Prostate gland (tissue), 2 donors: ENCODE measurements at regions not wholly inside any gene's neighbourhood (a gene's known extent, or its start where the extent isn't known, plus 50 kb on each side); places are given as distances from the start of the nearest gene placed in this dataset.

Experiments
- DNase-seq: peaks from one replicate; pipeline ENCODE4 v3.0.0-alpha.2; 2019; ENCODE audit warnings: low spot score
- H3K27ac ChIP-seq, 2 donors: fragments of 200-600 bp; sonication (generic); 2 replicates each; pipeline ENCODE4 v1.5.1; 2017 to 2019
- H3K27me3 ChIP-seq: fragments of 200-600 bp; sonication (generic); replicated peaks from 2 replicates; pipeline ENCODE4 v1.5.1; 2019; ENCODE audit not compliant: insufficient read depth
- H3K36me3 ChIP-seq, 2 donors: fragments of 200-600 bp; sonication (generic); 1 replicate in 1 of 2; 2 replicates in 1 of 2; pipeline versions ENCODE4 v1.5.1 to v1.8.1; 2017 to 2019
- H3K4me1 ChIP-seq: fragments of 200-600 bp; sonication (generic); replicated peaks from 2 replicates; pipeline ENCODE4 v1.5.1; 2019
- H3K4me3 ChIP-seq, 2 donors: fragments of 200-600 bp; sonication (generic); 2 replicates each; pipeline ENCODE4 v1.5.1; 2017 to 2019
- H3K9me3 ChIP-seq: fragments of 200-600 bp; sonication (generic); 2 replicates; pipeline ENCODE4 v1.5.1; 2017
- POLR2A ChIP-seq: fragments of 450-650 bp; IDR thresholded peaks from one replicate; pipeline ENCODE4 v1.6.1; 2016; ENCODE audit warnings: antibody characterized with exemption, mild to moderate bottlenecking
- POLR2AphosphoS5 ChIP-seq: sonication (generic); formaldehyde crosslinking; IDR thresholded peaks from one replicate; pipeline ENCODE4 v1.6.1; 2017; ENCODE audit warnings: antibody characterized with exemption
- WGBS: methylation state at CpG from one replicate; pipeline ENCODE4 v1.1.5; 2018; 5-methylcytosine and 5-hydroxymethylcytosine counted together
- intact Hi-C: fragments of 100-400 bp; cut with DNase I; formaldehyde crosslinking; loops from one replicate; pipeline ENCODE4 v1.14.2; 2022
- TF ChIP-seq, protein P1 (sequence below), 4 experiments: fragments of 200-600 bp in 2 of 4; fragments of 450-650 bp in 2 of 4; sonication (generic) in 2 of 4; IDR thresholded peaks; 1 replicate in 3 of 4; 2 replicates in 1 of 4; pipeline ENCODE4 v1.5.1; 2016 to 2019; ENCODE audit warnings: antibody characterized with exemption in 4 of 4, mild to moderate bottlenecking in 2 of 4, moderate library complexity in 2 of 4

DNA sequence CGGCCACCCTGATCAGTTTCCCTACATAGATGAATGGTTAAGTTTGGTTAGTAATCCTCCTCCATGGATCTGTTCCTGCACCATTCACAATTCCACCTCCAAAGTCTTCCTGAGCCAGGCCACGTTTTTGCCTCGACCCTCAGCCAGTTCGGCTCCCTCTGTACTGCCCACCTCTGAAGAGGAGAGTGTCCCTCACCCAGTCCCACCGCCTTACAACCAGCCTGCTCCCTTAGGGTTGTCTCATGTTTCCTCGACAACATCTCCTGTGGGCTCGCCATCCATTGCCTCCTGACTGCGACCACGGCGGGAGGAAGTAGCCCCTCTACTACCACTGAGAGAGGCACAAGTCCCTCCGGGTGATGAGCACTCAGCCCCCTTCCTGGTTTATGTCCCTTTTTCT is 338.0 kb upstream of the CNTNAP5 start:
- no peak overlapping the region for H3K27ac ChIP-seq
- H3K9me3 ChIP-seq, result no peaks in the 10 kb centered on the region
- no peaks in the 10 kb centered on the region for H3K27me3 ChIP-seq
- H3K4me1 ChIP-seq, result no peaks in the 10 kb centered on the region
- no peak for DNase-seq
- 95% methylated on average over 11 of the region's 11 CpGs for whole genome bisulfite sequencing
- TF ChIP-seq, protein P1, sequence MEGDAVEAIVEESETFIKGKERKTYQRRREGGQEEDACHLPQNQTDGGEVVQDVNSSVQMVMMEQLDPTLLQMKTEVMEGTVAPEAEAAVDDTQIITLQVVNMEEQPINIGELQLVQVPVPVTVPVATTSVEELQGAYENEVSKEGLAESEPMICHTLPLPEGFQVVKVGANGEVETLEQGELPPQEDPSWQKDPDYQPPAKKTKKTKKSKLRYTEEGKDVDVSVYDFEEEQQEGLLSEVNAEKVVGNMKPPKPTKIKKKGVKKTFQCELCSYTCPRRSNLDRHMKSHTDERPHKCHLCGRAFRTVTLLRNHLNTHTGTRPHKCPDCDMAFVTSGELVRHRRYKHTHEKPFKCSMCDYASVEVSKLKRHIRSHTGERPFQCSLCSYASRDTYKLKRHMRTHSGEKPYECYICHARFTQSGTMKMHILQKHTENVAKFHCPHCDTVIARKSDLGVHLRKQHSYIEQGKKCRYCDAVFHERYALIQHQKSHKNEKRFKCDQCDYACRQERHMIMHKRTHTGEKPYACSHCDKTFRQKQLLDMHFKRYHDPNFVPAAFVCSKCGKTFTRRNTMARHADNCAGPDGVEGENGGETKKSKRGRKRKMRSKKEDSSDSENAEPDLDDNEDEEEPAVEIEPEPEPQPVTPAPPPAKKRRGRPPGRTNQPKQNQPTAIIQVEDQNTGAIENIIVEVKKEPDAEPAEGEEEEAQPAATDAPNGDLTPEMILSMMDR (IDR thresholded peaks at IDR 0.05), result no peak
- TF ChIP-seq POLR2A (no peak), POLR2AphosphoS5 (no peak)
- no peak overlapping the region for H3K4me3 ChIP-seq
- intact Hi-C loops, result no loop called here
- no peaks in the 10 kb centered on the region for H3K36me3 ChIP-seq

- no peaks in the 10 kb centered on the region for H3K9me3 ChIP-seq
- WGBS, result 75% methylated on average over 16 of the region's 16 CpGs
- intact Hi-C loops, result no loop called here
- H3K27me3 ChIP-seq, result no peaks in the 10 kb centered on the region
- H3K36me3 ChIP-seq, result no peaks in the 10 kb centered on the region
- no peak overlapping the region for H3K4me3 ChIP-seq
- no peak for TF ChIP-seq POLR2AphosphoS5
- TF ChIP-seq POLR2A, result no peak
- TF ChIP-seq, protein P1 (IDR thresholded peaks at IDR 0.05), result no peak
- DNase-seq, result no peak
- no peaks in the 10 kb centered on the region for H3K4me1 ChIP-seq
- H3K27ac ChIP-seq, result no peak overlapping the region
Observed at GRCh38 chr2:123688231-123688940, 336.7 kb upstream of the CNTNAP5 start.

- TF ChIP-seq POLR2A (no peak), POLR2AphosphoS5 (no peak)
- TF ChIP-seq, protein P1 (IDR thresholded peaks at IDR 0.05), result no peak
- intact Hi-C loops, result no loop called here
- Histone ChIP-seq H3K27me3 (no peaks in the 10 kb centered on the region), H3K4me1 (no peaks in the 10 kb centered on the region), H3K27ac (no peak overlapping the region), H3K36me3 (no peaks in the 10 kb centered on the region), H3K9me3 (no peaks in the 10 kb centered on the region), H3K4me3 (no peak overlapping the region)
- DNase-seq, result no peak
- 92% methylated on average over 2 of the region's 2 CpGs for WGBS
Observed at GRCh38 chr2:123692121-123692520, 333.0 kb upstream of the CNTNAP5 start.

DNA sequence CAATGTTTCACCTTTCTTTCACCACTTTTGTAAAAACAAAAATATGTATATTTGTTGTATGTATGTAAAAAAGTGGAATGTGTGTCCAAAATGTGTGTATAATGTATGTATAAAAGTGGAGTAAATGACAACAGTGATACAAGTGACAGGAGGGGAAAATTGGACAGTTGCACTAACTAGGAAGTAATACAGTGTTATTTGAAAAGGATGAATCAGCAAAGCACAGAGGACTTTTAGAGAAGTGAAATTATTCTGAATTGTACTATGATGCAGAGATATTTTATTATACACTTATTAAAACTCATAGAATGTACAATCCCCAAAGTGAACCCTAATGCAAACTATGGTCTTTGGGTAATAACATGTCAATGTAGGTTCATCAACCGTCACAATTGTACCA is 331.3 kb upstream of the CNTNAP5 start:
- TF ChIP-seq POLR2A, result no peak
- TF ChIP-seq POLR2AphosphoS5, result no peak
- TF ChIP-seq, protein P1 (IDR thresholded peaks at IDR 0.05), result no peak
- H3K36me3 ChIP-seq, result no peaks in the 10 kb centered on the region
- H3K27ac ChIP-seq, result no peak overlapping the region
- H3K4me3 ChIP-seq, result no peak overlapping the region
- intact Hi-C loops, result no loop called here
- 77% methylated on average over 1 of the region's 1 CpG for WGBS
- H3K27me3 ChIP-seq, result no peaks in the 10 kb centered on the region
- no peak for DNase-seq
- H3K9me3 ChIP-seq, result no peaks in the 10 kb centered on the region
- H3K4me1 ChIP-seq, result no peaks in the 10 kb centered on the region

DNA sequence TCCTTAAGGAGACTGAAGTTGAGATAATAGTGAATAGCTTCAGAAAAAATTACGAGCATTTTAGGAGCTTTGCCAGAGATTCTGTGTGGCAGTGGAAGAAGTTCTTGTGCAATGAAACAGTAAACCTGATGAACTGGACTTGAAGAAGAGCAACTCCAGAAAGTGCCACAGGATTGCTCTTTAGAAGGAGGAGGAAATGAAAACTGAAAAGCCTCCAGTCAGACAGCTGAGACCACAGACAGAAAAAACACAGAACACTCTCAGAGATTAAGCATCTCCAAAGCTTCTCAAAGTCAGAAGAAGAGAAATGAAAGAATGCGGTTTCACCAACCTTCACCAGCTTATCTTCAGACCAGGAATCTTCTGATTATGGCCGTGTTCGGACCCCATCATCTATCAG is 329.7 kb upstream of the CNTNAP5 start:
- H3K9me3 ChIP-seq, result no peaks in the 10 kb centered on the region
- H3K4me3 ChIP-seq, result no peak overlapping the region
- H3K27ac ChIP-seq, result no peak overlapping the region
- WGBS, result 75% methylated on average over 4 of the region's 4 CpGs
- no peak for TF ChIP-seq POLR2A
- TF ChIP-seq, protein P1 (IDR thresholded peaks at IDR 0.05), result no peak
- no peak for TF ChIP-seq POLR2AphosphoS5
- H3K4me1 ChIP-seq, result no peaks in the 10 kb centered on the region
- H3K36me3 ChIP-seq, result no peaks in the 10 kb centered on the region
- no peaks in the 10 kb centered on the region for H3K27me3 ChIP-seq
- DNase-seq, result no peak
- intact Hi-C loops, result no loop called here
